Upper lobe of right lung (tissue), 1 donor: ENCODE measurements at regions not wholly inside any gene's neighbourhood (a gene's known extent, or its start where the extent isn't known, plus 50 kb on each side); places are given as distances from the start of the nearest gene placed in this dataset.

ENCODE experiments used
- ATAC-seq: fragments of 200-7000 bp; cut with Tn5 transposase; one replicate; pipeline ENCODE4 v1.9.1; 2020; ENCODE audit warnings: mild to moderate bottlenecking, moderate library complexity
- DNase-seq: peaks from one replicate; pipeline ENCODE4 v3.0.0-alpha.2; 2020
- H3K27ac ChIP-seq: fragments of 200-600 bp; one replicate; pipeline ENCODE4 v1.8.0; 2022
- H3K27me3 ChIP-seq: fragments of 200-600 bp; one replicate; pipeline ENCODE4 v1.8.0; 2022; ENCODE audit warnings: mild to moderate bottlenecking
- H3K36me3 ChIP-seq: fragments of 200-600 bp; one replicate; pipeline ENCODE4 v1.8.0; 2022
- H3K4me1 ChIP-seq: fragments of 200-600 bp; one replicate; pipeline ENCODE4 v1.8.0; 2022
- H3K4me3 ChIP-seq: fragments of 200-600 bp; one replicate; pipeline ENCODE4 v1.8.0; 2022; ENCODE audit warnings: mild to moderate bottlenecking
- H3K9me3 ChIP-seq: fragments of 200-600 bp; one replicate; pipeline ENCODE4 v1.8.0; 2022
- CTCF ChIP-seq: fragments of 200-600 bp; IDR thresholded peaks from one replicate; pipeline ENCODE4 v1.8.0; 2022; ENCODE audit warnings: antibody characterized with exemption
- intact Hi-C: fragments of 100-400 bp; cut with DNase I; formaldehyde crosslinking; loops from one replicate; pipeline ENCODE4 v1.11.0; 2022
- donor health status: DM: no; HTN: yes; CAD: no; lungs with severe emphysema.

DNA sequence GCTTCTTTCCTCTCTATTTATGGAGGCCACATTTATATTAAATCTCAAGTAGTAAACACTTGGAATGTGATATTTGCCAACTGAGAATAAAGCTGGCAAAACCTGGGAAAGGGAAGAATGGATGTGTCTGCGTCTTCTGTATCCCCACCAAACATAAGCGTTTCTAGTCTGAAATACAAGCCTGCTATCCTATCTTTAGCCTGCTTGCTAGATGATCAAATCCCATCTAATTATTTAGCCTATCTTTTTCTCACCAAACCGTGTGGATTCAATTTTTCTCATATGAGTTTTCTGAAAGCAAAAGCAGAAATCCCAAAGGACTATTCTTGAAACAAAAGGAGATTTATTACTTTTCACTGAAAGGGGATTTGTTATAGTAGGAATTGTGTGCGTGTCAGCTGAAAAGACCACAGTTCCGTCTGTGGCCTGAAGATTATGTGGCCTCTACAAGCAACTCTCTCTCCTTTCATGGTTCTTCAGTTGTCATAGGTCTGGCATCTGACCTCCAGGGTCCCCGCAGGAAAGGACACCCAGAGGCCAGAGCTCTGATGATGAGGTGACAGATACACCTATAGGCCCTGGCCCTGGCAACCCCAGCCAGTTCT lies 266.0 kb upstream of the MCTP2 start:
- no peak overlapping the region for H3K27ac ChIP-seq
- H3K9me3 ChIP-seq: no peaks in the 10 kb centered on the region
- H3K27me3 ChIP-seq: no peaks in the 10 kb centered on the region
- intact Hi-C loops: no loop called here
- H3K4me1 ChIP-seq: no peaks in the 10 kb centered on the region
- no peaks in the 10 kb centered on the region for H3K36me3 ChIP-seq
- TF ChIP-seq CTCF: no peak
- DNase-seq: no peak
- no peak for ATAC-seq
- H3K4me3 ChIP-seq: no peak overlapping the region

DNA sequence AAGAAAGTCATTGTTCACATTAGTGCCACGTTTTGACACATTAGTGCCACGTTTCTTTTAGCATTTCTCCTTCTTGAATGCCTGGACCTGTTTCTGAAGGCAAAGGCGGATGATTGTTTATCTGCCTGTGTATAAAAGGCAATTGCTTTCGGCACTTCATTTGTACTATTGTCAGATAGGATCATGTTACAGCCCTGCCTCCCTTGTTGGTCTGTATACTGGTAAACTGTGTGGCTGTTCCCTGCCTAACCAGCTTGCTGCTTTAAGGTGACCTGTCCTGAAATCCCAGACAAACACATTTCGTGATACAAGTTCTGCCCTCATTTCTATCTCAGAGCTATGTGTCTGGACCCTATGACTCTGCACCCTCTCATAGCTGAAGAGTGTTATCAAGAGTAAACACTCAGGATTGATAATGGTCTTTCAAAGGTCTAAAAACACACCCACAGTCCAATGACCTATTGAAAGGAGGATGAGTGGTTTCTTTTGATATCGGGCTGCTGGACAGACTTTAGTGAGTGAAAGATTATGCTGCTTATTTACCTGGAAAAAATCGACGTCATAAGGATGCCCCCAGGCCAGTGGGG lies 276.3 kb upstream of the MCTP2 start:
- no peak for TF ChIP-seq CTCF
- H3K27ac ChIP-seq: no peak overlapping the region
- DNase-seq (no peak), ATAC-seq (no peak)
- no peak overlapping the region for H3K4me3 ChIP-seq
- H3K4me1 ChIP-seq: no peaks in the 10 kb centered on the region
- no peaks in the 10 kb centered on the region for H3K36me3 ChIP-seq
- no peaks in the 10 kb centered on the region for H3K9me3 ChIP-seq
- H3K27me3 ChIP-seq: no peaks in the 10 kb centered on the region
- intact Hi-C loops: no loop called here

GRCh38 chr15:93948726-93949125 lies 282.6 kb upstream of the MCTP2 start:
- intact Hi-C loops: no loop called here
- H3K4me1 ChIP-seq: no peaks in the 10 kb centered on the region
- no peak for ATAC-seq
- H3K4me3 ChIP-seq: no peak overlapping the region
- H3K9me3 ChIP-seq: no peaks in the 10 kb centered on the region
- H3K36me3 ChIP-seq: no peaks in the 10 kb centered on the region
- TF ChIP-seq CTCF: no peak
- H3K27me3 ChIP-seq: no peaks in the 10 kb centered on the region
- DNase-seq: no peak
- H3K27ac ChIP-seq: no peak overlapping the region

- no peak for TF ChIP-seq CTCF
- DNase-seq: no peak
- intact Hi-C loops: no loop called here
- no peak for ATAC-seq
- Histone ChIP-seq H3K4me1 (no peaks in the 10 kb centered on the region), H3K27me3 (no peaks in the 10 kb centered on the region), H3K9me3 (no peaks in the 10 kb centered on the region), H3K4me3 (no peak overlapping the region), H3K27ac (no peak overlapping the region), H3K36me3 (no peaks in the 10 kb centered on the region)
Observed at GRCh38 chr15:93943586-93943985, 287.8 kb upstream of the MCTP2 start.

DNA sequence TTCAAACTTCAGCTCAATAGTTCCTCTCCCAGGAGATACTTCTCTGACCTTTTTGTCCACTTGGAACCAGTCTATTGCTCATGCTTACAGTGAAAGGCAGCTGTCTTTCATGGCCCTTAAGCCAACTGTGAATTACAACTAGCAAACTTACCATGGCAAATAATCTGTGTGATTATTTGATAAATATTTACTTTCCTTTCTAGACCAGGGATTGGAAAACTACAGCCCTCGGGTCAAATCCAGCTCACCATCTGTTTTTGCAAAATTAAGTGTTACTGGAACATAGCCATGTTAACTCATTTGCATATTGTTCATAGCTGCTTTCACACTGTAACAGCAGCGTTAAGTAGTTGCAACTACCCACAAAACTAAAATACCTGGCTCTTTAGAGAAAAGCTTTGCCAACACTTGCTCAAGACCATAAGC lies 289.1 kb upstream of the MCTP2 start:
- no peaks in the 10 kb centered on the region for H3K4me1 ChIP-seq
- no peaks in the 10 kb centered on the region for H3K9me3 ChIP-seq
- no peaks in the 10 kb centered on the region for H3K36me3 ChIP-seq
- H3K4me3 ChIP-seq: no peak overlapping the region
- intact Hi-C loops: no loop called here
- no peak for ATAC-seq
- no peaks in the 10 kb centered on the region for H3K27me3 ChIP-seq
- no peak overlapping the region for H3K27ac ChIP-seq
- no peak for DNase-seq
- no peak for TF ChIP-seq CTCF

- intact Hi-C loops: no loop called here
- no peaks in the 10 kb centered on the region for H3K9me3 ChIP-seq
- no peak overlapping the region for H3K4me3 ChIP-seq
- H3K36me3 ChIP-seq: no peaks in the 10 kb centered on the region
- no peak for DNase-seq
- no peaks in the 10 kb centered on the region for H3K4me1 ChIP-seq
- H3K27ac ChIP-seq: no peak overlapping the region
- ATAC-seq: no peak
- no peaks in the 10 kb centered on the region for H3K27me3 ChIP-seq
- no peak for TF ChIP-seq CTCF
Observed at GRCh38 chr15:93941697-93942096, 289.7 kb upstream of the MCTP2 start.
